Lung (tissue), 11 donors: ENCODE measurements at regions not wholly inside any gene's neighbourhood (a gene's known extent, or its start where the extent isn't known, plus 50 kb on each side); places are given as distances from the start of the nearest gene placed in this dataset.

Source experiments
- ATAC-seq: fragments of 200-7000 bp; cut with Tn5 transposase; one replicate; pipeline ENCODE4 v1.9.1; 2020; ENCODE audit warnings: moderate number of reproducible peaks; ENCODE audit not compliant: insufficient read depth, low FRiP score
- DNase-seq, 3 donors: peaks; one replicate each; pipeline ENCODE4 v3.0.0-alpha.2; 2013 to 2017
- H3K27ac ChIP-seq, 2 donors: one replicate each; pipeline ENCODE4 v1.5.1; 2013; ENCODE audit warnings: mild to moderate bottlenecking in 2 of 2, moderate library complexity in 2 of 2, control low read depth in 1 of 2, inconsistent platforms in 1 of 2, low read depth in 1 of 2, low read length in 1 of 2
- H3K27me3 ChIP-seq, 3 donors: one replicate each; pipeline ENCODE4 v1.5.1; 2013; ENCODE audit warnings: low read length in 2 of 3; ENCODE audit not compliant: control insufficient read depth in 3 of 3, insufficient read depth in 3 of 3
- H3K36me3 ChIP-seq, 4 donors: one replicate each; pipeline ENCODE4 v1.5.1; 2013; ENCODE audit warnings: low read length in 4 of 4, mild to moderate bottlenecking in 1 of 4, moderate library complexity in 1 of 4; ENCODE audit not compliant: control insufficient read depth in 4 of 4, insufficient read depth in 4 of 4
- H3K4me1 ChIP-seq, 5 donors: one replicate each; pipeline ENCODE4 v1.5.1; 2013; ENCODE audit warnings: low read length in 5 of 5, mild to moderate bottlenecking in 2 of 5, moderate library complexity in 1 of 5; ENCODE audit not compliant: control insufficient read depth in 5 of 5, insufficient read depth in 5 of 5
- H3K4me3 ChIP-seq: one replicate; pipeline ENCODE4 v1.5.1; 2013; ENCODE audit warnings: mild to moderate bottlenecking, control low read depth, moderate library complexity
- H3K9ac ChIP-seq, 2 donors: one replicate each; pipeline ENCODE4 v1.5.1; 2013; ENCODE audit warnings: low read length in 2 of 2, control low read depth in 1 of 2; ENCODE audit not compliant: insufficient read depth in 1 of 2
- H3K9me3 ChIP-seq, 4 donors: one replicate each; pipeline ENCODE4 v1.5.1; 2013; ENCODE audit warnings: low read length in 3 of 4, mild to moderate bottlenecking in 1 of 4, moderate library complexity in 1 of 4; ENCODE audit not compliant: control insufficient read depth in 4 of 4, insufficient read depth in 3 of 4
- CTCF ChIP-seq: IDR thresholded peaks from 2 replicates; pipeline ENCODE4 v1.5.1; 2012; ENCODE audit warnings: mild to moderate bottlenecking; ENCODE audit errors: control extremely low read depth, extremely low read depth
- WGBS, 2 donors: extraction: QIAGEN DNeasy Blood & Tissue Kit; methylation state at CpG; one replicate each; pipeline ENCODE4 v1.1.7; 2013; 5-methylcytosine and 5-hydroxymethylcytosine counted together
- donor health status: control.
- donor health status: control.
- donor health status: Bipolar disorder and iron deficiency.
- donor health status: healthy.
- donor health status: DM: yes; HTN: yes; CAD: no.

DNA sequence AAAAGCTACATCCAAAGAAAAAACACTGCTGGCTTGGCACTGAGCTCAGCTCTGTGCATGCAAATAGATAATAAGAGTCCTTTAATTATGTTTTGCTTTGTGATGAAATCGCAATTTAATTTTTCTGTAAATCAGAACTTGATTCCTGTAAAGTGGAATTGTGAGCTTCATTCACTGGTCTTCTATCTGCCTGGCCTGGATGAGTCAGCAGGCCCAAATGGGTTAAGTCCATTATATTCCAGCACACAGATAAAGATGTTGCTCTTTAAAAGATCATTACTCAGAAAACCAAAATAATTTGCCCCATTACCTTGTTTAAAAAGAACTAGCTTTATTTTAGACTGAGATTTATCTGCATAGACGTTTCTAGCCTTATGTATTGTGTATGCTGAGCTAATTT, 90.4 kb downstream of the CARTPT start:
- H3K27me3 ChIP-seq, result no peaks in the 10 kb centered on the region
- no peak overlapping the region for H3K27ac ChIP-seq
- H3K9me3 ChIP-seq, result no peaks in the 10 kb centered on the region
- DNase-seq, result no peak
- no peak for TF ChIP-seq CTCF
- peaks cover 0 to 22% (median 3%) of the 10 kb centered on the region in 5 donors for H3K4me1 ChIP-seq
- no peak overlapping the region for H3K9ac ChIP-seq
- H3K36me3 ChIP-seq, result no peaks in the 10 kb centered on the region
- H3K4me3 ChIP-seq, result no peak overlapping the region
- no peak for ATAC-seq
- WGBS, 2 donors, result 81 to 85% methylated on average over 2 of the region's 2 CpGs

- ATAC-seq (no peak), DNase-seq (peak in 1 of 3 donors; percentile 33)
- H3K9ac ChIP-seq, result no peak overlapping the region
- no peaks in the 10 kb centered on the region for H3K27me3 ChIP-seq
- H3K4me3 ChIP-seq, result no peak overlapping the region
- peaks cover 0 to 22% (median 3%) of the 10 kb centered on the region in 5 donors for H3K4me1 ChIP-seq
- H3K36me3 ChIP-seq, result no peaks in the 10 kb centered on the region
- no peak for TF ChIP-seq CTCF
- WGBS, 2 donors, result 62 to 67% methylated on average over 9 of the region's 9 CpGs
- H3K9me3 ChIP-seq, result no peaks in the 10 kb centered on the region
- no peak overlapping the region for H3K27ac ChIP-seq
Measured at GRCh38 chr5:71810023-71810422, 90.9 kb downstream of the CARTPT start.

GRCh38 chr5:71810471-71811195, 91.6 kb downstream of the CARTPT start:
- Histone ChIP-seq H3K9ac (no peak overlapping the region), H3K4me3 (no peak overlapping the region), H3K36me3 (no peaks in the 10 kb centered on the region), H3K27ac (no peak overlapping the region), H3K4me1 (peaks cover 0 to 22% (median 3%) of the 10 kb centered on the region in 5 donors), H3K9me3 (no peaks in the 10 kb centered on the region), H3K27me3 (no peaks in the 10 kb centered on the region)
- DNase-seq, result peak in 2 of 3 donors; percentile 48 to 60
- whole genome bisulfite sequencing, 2 donors, result 69 to 72% methylated on average over 9 of the region's 9 CpGs
- ATAC-seq, result no peak
- TF ChIP-seq CTCF, result no peak

- Histone ChIP-seq H3K9me3 (no peaks in the 10 kb centered on the region), H3K36me3 (no peaks in the 10 kb centered on the region), H3K4me3 (no peak overlapping the region), H3K4me1 (peaks cover 0 to 22% (median 3%) of the 10 kb centered on the region in 5 donors), H3K27ac (no peak overlapping the region), H3K27me3 (no peaks in the 10 kb centered on the region), H3K9ac (no peak overlapping the region)
- no peak for ATAC-seq
- 83% methylated on average over 2 of the region's 2 CpGs for WGBS, 2 donors
- no peak for TF ChIP-seq CTCF
- no peak for DNase-seq
Measured at GRCh38 chr5:71811779-71812178, 92.7 kb downstream of the CARTPT start.
